GM10266 (cell line): ENCODE measurements at regions not wholly inside any gene's neighbourhood (a gene's known extent, or its start where the extent isn't known, plus 50 kb on each side); places are given as distances from the start of the nearest gene placed in this dataset.
"Not testable (repeated sequence)": the region's sequence is repeated elsewhere in the genome, so short reads cannot be mapped to it uniquely, and the experiment has no call there.

Experiments used
- DNase-seq: peaks from one replicate; pipeline ENCODE4 v3.0.0; 2012; ENCODE audit errors: extremely low spot score
- CTCF ChIP-seq: IDR thresholded peaks from 2 replicates; pipeline ENCODE4 v1.5.1; 2012; ENCODE audit warnings: mild to moderate bottlenecking, low read depth; ENCODE audit not compliant: control insufficient read depth, insufficient read depth; ENCODE audit errors: missing control alignments

- no peak for DNase-seq
- no peak for TF ChIP-seq CTCF
Measured at GRCh38 chr21:28568692-28569091, 424.0 kb downstream of the LTN1 start.

GRCh38 chr21:28563933-28564332 lies 428.7 kb downstream of the LTN1 start:
- DNase-seq: not testable (repeated sequence)

GRCh38 chr21:28561772-28562171 lies 430.9 kb downstream of the LTN1 start:
- no peak for DNase-seq
- no peak for TF ChIP-seq CTCF

GRCh38 chr21:28554660-28555475 lies 437.8 kb downstream of the LTN1 start:
- TF ChIP-seq CTCF: no peak
- no peak for DNase-seq

GRCh38 chr21:28550057-28550825 lies 442.4 kb downstream of the LTN1 start:
- no peak for TF ChIP-seq CTCF
- DNase-seq: no peak

GRCh38 chr21:28548291-28548690 lies 444.4 kb downstream of the LTN1 start:
- no peak for TF ChIP-seq CTCF
- no peak for DNase-seq

GRCh38 chr21:28547766-28548165 lies 444.9 kb downstream of the LTN1 start:
- no peak for TF ChIP-seq CTCF
- DNase-seq: no peak

GRCh38 chr21:28543975-28544374 lies 448.7 kb downstream of the LTN1 start:
- TF ChIP-seq CTCF: no peak
- DNase-seq: no peak
